Liver (tissue), 8 donors: ENCODE measurements at regions not wholly inside any gene's neighbourhood (a gene's known extent, or its start where the extent isn't known, plus 50 kb on each side); places are given as distances from the start of the nearest gene placed in this dataset.

Source experiments
- DNase-seq: peaks from one replicate; pipeline ENCODE4 v3.0.0-alpha.2; 2017; ENCODE audit warnings: low spot score
- H3K27ac ChIP-seq, 2 donors: one replicate each; pipeline ENCODE4 v1.7.0; 2013; ENCODE audit warnings: inconsistent platforms in 2 of 2, low read length in 2 of 2, control low read depth in 1 of 2, low read depth in 1 of 2, mild to moderate bottlenecking in 1 of 2
- H3K27me3 ChIP-seq, 4 donors: one replicate each; pipeline versions ENCODE4 v1.6.1 to v1.7.0; 2013; ENCODE audit warnings: low read length in 3 of 4, inconsistent platforms in 1 of 4, mild to moderate bottlenecking in 1 of 4, moderate library complexity in 1 of 4; ENCODE audit not compliant: control insufficient read depth in 4 of 4, insufficient read depth in 4 of 4
- H3K36me3 ChIP-seq, 4 donors: one replicate each; pipeline versions ENCODE4 v1.6.1 to v1.7.0; 2013; ENCODE audit warnings: low read length in 3 of 4, mild to moderate bottlenecking in 3 of 4, low read depth in 1 of 4, moderate library complexity in 1 of 4; ENCODE audit not compliant: control insufficient read depth in 4 of 4, insufficient read depth in 3 of 4
- H3K4me1 ChIP-seq, 4 donors: one replicate each; pipeline versions ENCODE4 v1.6.1 to v1.7.0; 2013; ENCODE audit warnings: low read length in 3 of 4, mild to moderate bottlenecking in 3 of 4, moderate library complexity in 1 of 4; ENCODE audit not compliant: control insufficient read depth in 4 of 4, insufficient read depth in 4 of 4
- H3K4me3 ChIP-seq, 3 donors: one replicate each; pipeline versions ENCODE4 v1.6.1 to v1.7.0; 2013; ENCODE audit warnings: low read length in 3 of 3, control low read depth in 1 of 3, low read depth in 1 of 3, mild to moderate bottlenecking in 1 of 3
- H3K9ac ChIP-seq, 2 donors: one replicate each; pipeline ENCODE4 v1.7.0; 2013; ENCODE audit warnings: low read length in 2 of 2, mild to moderate bottlenecking in 2 of 2, moderate library complexity in 2 of 2, control low read depth in 1 of 2, low read depth in 1 of 2
- H3K9me3 ChIP-seq, 4 donors: one replicate each; pipeline versions ENCODE4 v1.6.1 to v1.7.0; 2013; ENCODE audit warnings: low read length in 3 of 4; ENCODE audit not compliant: control insufficient read depth in 4 of 4
- ATF3 ChIP-seq: IDR thresholded peaks from 2 replicates; pipeline ENCODE4 v1.6.1; 2016; ENCODE audit warnings: antibody characterized with exemption
- CTCF ChIP-seq: fragments of 150-350 bp; IDR thresholded peaks from 2 replicates; pipeline ENCODE4 v1.5.1; 2017; ENCODE audit warnings: improper control_type of control experiment, low read depth, low read length; ENCODE audit not compliant: missing input control
- EGR1 ChIP-seq, 2 donors: IDR thresholded peaks; 2 replicates each; pipeline ENCODE4 v1.6.1; 2016 to 2018; ENCODE audit warnings: antibody characterized with exemption in 2 of 2, low read depth in 2 of 2
- FOXA1 ChIP-seq: IDR thresholded peaks from 2 replicates; pipeline ENCODE4 v1.6.1; 2016; ENCODE audit warnings: antibody characterized with exemption
- GABPA ChIP-seq, 2 donors: IDR thresholded peaks in 1 of 2; conservative IDR thresholded peaks in 1 of 2; 2 replicates each; pipeline ENCODE4 v1.6.1; 2016; ENCODE audit warnings: antibody characterized with exemption in 2 of 2, mild to moderate bottlenecking in 1 of 2, moderate library complexity in 1 of 2
- JUND ChIP-seq, 2 donors: IDR thresholded peaks; 2 replicates each; pipeline ENCODE4 v1.6.1; 2016; ENCODE audit warnings: antibody characterized with exemption in 2 of 2
- NR2F2 ChIP-seq: IDR thresholded peaks from 2 replicates; pipeline ENCODE4 v1.6.1; 2016; ENCODE audit warnings: antibody characterized with exemption
- RAD21 ChIP-seq, 2 donors: IDR thresholded peaks; 2 replicates each; pipeline ENCODE4 v1.6.1; 2016; ENCODE audit warnings: antibody characterized with exemption in 2 of 2, mild to moderate bottlenecking in 2 of 2
- SP1 ChIP-seq: IDR thresholded peaks from 2 replicates; pipeline ENCODE4 v1.6.1; 2018; ENCODE audit warnings: antibody characterized with exemption, mild to moderate bottlenecking
- ZBTB33 ChIP-seq: IDR thresholded peaks from 2 replicates; pipeline ENCODE4 v1.6.1; 2016; ENCODE audit warnings: antibody characterized with exemption
- WGBS: extraction: QIAGEN DNeasy Blood & Tissue Kit; methylation state at CpG from one replicate; pipeline ENCODE4 v1.1.7; 2013; 5-methylcytosine and 5-hydroxymethylcytosine counted together
- donor health status: healthy.
- donor health status: healthy.
- donor health status: healthy.
- donor health status: healthy.
- donor health status: healthy.

GRCh38 chr5:87951661-87952060 is 317.0 kb downstream of the TMEM161B start:
- Histone ChIP-seq H3K9me3 (no peaks in the 10 kb centered on the region), H3K27me3 (no peaks in the 10 kb centered on the region), H3K36me3 (no peaks in the 10 kb centered on the region), H3K9ac (no peak overlapping the region), H3K4me3 (no peak overlapping the region), H3K4me1 (no peaks in the 10 kb centered on the region), H3K27ac (no peak overlapping the region)
- DNase-seq, result no peak
- no peak for TF ChIP-seq NR2F2
- TF ChIP-seq EGR1 (IDR thresholded peaks at IDR 0.05; ENCODE audit: low read depth in 2 of 2), result no peak
- no peak for TF ChIP-seq ATF3
- no peak for TF ChIP-seq JUND (IDR thresholded peaks at IDR 0.05)
- no peak for TF ChIP-seq RAD21 (IDR thresholded peaks at IDR 0.05)
- no peak for TF ChIP-seq CTCF
- WGBS, result 95% methylated on average over 1 of the region's 1 CpG

- 75% methylated on average over 10 of the region's 10 CpGs for WGBS
- no peak overlapping the region for H3K9ac ChIP-seq
- no peaks in the 10 kb centered on the region for H3K9me3 ChIP-seq
- H3K4me1 ChIP-seq, result no peaks in the 10 kb centered on the region
- H3K27ac ChIP-seq, result no peak overlapping the region
- no peak for DNase-seq
- TF ChIP-seq NR2F2 (no peak), CTCF (no peak), FOXA1 (no peak), ZBTB33 (no peak), SP1 (no peak), GABPA (IDR thresholded peaks at IDR 0.05 in 1 of 2, conservative IDR thresholded peaks at IDR 0.05 in 1 of 2) (no peak)
- H3K4me3 ChIP-seq, result no peak overlapping the region
- H3K36me3 ChIP-seq, result no peaks in the 10 kb centered on the region
- H3K27me3 ChIP-seq, result no peaks in the 10 kb centered on the region
Measured at GRCh38 chr5:87949676-87950631, 318.7 kb downstream of the TMEM161B start.
